GM18505 (cell line): ENCODE measurements at regions not wholly inside any gene's neighbourhood (a gene's known extent, or its start where the extent isn't known, plus 50 kb on each side); places are given as distances from the start of the nearest gene placed in this dataset.
"Not testable (repeated sequence)": the region's sequence is repeated elsewhere in the genome, so short reads cannot be mapped to it uniquely, and the experiment has no call there.

Source experiments
- ATAC-seq: cut with Tn5 transposase; IDR thresholded peaks from one replicate; pipeline ENCODE4 v1.9.1; 2021; ENCODE audit not compliant: unreplicated experiment
- POLR2A ChIP-seq: IDR thresholded peaks from 4 replicates; pipeline ENCODE4 v1.6.1; 2011; ENCODE audit warnings: borderline replicate concordance; ENCODE audit not compliant: insufficient read depth, insufficient read length; ENCODE audit errors: extremely low read depth

DNA sequence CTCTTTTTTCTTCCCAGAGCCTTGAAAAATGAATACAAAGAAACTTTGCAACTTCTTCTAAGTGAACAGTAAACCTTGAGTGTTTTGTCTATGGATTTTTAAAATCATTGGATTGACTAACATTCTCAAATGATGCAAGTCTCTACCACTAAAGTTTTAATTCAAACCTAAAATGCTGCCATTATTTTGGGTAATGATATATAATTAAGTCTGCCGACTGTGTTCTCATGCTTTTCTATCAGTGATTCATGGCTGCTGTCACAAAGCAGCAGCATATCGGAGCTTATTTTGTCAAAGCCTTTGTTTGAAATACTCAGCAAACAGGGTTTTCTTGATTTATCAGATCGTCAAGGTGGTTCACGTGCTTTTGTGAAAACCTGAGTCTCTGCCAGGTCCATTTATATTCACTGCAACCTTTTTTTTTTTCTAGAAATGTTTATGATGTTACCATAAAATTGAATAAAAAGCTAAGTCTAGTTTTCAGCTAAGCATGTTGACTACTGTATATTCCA, 96.3 kb downstream of the GJA1 start:
- TF ChIP-seq POLR2A: no peak
- ATAC-seq: no peak

DNA sequence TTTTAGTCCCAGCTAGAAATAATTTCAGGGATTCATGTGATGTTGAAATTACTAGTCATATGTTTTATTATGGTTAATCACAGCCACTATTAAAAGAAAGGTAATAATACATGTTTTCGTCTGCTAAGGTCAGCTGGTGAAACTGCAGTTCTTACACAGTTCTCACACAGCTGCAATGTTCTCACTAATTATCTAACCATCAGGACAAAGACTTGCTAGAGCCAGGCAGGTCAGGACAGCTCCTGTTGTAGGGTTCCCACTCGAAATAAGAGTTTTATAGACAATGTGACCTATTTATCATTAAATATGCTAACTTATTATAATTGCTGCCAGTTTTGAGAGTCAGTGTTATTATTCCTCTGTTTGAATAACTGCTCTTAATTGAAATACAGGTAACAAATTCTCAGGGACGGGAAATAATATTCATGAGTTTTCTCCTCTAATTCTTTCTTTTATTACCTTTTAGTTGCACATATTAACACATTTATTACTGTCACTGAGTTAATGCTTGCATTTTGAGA, 97.9 kb downstream of the GJA1 start:
- ATAC-seq: no peak
- TF ChIP-seq POLR2A: no peak

- TF ChIP-seq POLR2A: no peak
- ATAC-seq: no peak
These were observed 100.3 kb downstream of the GJA1 start for GRCh38 chr6:121535777-121536176.

DNA sequence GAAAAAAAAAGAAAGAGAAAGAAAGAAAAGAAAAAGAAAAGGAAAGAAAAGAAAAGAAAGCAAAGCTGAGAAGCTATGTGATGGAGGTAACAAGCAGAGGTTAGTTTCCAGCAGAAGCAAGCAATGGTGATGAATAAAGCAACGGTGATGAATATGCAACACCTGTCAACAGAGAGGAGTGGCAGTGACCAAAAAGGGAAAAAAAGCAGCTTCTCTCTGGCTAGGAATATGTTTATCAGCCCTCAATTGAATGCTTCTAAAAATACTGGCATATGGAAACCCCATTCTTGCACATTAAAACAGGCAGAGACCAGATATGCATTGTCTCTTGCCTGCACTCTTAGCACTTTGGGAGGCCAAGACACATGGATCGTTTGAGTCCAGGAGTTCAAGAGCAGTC, 100.9 kb downstream of the GJA1 start:
- TF ChIP-seq POLR2A: no peak
- ATAC-seq: no peak

DNA sequence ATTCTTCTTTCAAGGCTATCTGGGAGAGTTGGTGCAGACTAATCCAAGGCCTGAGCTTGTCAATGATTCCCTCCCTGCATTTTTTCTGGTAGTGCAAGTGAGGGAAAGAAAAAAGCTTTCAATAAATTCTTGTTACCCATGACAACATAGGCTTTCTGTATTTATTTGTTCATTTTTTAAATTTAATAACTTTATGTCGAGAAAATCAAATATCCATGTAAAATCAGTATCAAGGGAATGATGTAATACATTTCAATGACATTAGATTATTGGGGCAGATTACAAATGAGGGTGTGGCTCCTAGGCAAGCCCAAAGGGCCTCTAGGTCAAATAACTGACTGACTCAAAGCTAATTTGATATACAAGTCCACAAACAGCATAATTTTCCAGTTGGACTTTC, 104.0 kb downstream of the GJA1 start:
- no peak for ATAC-seq
- TF ChIP-seq POLR2A: no peak

DNA sequence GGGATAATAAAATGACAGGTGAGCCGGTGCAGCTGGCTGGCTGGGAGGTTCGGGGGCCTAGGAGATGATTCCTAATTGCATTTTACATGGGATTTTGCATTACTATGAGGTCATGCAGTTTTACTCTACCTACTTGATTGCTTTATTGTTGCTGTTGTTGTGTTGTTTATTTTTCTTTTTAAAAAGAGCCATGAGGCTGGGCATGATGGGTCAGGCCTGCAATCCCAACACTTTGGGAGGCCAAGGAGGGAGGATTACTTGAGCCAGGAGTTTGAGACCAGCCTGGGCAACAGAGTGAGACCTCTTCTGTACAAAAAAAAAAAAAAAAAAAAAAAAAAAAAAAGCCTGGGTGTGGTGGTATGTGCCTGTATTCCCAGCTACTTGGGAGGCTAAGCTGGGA, 104.8 kb downstream of the GJA1 start:
- no peak for TF ChIP-seq POLR2A
- no peak for ATAC-seq

DNA sequence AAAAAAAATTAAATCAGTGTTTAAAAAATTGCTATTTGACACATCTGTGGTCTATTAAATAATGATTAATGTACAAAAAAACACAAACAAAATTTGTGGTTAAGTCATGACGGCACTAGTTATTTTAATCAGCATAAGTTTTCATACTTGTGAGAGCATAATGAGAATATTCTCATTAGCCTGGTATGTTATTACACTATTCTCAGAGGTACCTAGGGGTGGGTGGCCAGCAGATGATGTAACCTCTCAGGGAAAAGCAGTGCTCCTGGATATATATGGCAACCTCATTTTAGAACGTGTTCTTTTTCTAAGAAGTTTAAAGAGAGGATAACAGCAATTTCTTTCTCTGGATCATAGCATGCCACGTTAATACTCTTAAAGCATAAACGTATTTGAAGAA, 109.2 kb downstream of the GJA1 start:
- ATAC-seq: no peak
- TF ChIP-seq POLR2A: no peak

DNA sequence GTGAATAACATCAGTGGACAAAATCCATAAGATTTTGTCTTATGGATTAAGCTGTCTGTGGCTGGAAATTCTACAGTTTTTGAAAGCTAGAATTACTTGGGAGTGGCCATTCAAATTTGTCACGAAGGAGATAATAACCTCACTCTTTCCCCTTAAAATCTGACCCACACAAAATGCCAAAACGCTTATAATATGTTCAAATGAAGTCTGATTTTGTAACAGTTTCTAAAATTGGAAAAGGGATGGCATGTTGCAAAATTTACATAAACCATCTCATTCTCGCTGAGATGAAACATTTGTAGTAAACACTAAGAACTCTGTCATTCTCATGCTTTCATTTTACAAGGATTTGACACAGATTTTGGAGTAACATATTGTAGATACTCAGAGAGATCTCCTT, 112.7 kb downstream of the GJA1 start:
- TF ChIP-seq POLR2A: no peak
- no peak for ATAC-seq

DNA sequence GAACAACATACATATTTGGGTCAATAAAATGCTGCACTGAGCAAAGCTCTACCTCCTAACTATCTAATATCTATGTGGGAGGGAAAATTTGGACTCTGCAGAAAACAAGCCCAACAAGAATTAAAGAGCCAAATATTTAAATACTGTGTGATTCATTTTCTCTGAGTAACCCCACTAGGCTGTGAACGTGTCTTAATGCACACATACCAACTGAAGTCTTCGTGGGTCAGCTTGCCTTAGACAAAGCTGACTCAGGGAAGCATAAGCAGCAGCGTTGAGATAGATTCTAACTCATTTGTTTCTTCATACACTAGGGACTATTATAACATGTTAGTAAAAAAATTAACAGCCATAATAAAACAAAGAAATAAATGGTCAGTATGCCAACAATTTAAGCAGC, 114.3 kb downstream of the GJA1 start:
- TF ChIP-seq POLR2A: no peak
- ATAC-seq: no peak

DNA sequence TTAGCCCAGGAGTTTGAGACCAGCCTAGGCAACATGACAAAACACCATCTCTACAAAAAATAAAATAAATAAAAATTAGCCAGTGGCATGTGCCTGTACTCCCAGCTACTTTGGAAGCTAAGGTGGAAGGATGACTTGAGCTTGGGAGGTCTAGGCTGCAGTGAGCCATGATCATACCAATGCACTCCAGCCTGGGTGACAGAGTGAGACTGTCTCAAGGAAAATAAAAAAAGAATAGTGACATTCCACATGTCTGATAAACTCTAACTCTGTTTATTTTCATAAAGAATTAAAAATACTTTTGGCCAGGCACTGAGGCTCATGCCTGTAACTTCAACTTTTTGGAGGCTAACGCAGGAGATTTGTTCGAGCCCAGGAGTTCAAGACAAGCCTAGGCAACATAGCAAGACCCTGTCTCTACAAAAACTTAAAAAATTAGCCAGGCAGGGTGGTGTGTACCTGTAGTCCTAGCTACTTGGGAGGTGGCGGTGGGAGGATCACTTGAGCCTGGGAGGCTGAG, 115.1 kb downstream of the GJA1 start:
- TF ChIP-seq POLR2A: no peak
- no peak for ATAC-seq

GRCh38 chr6:121555201-121555600, 119.8 kb downstream of the GJA1 start:
- ATAC-seq: no peak
- TF ChIP-seq POLR2A: no peak

- not testable (repeated sequence) for ATAC-seq
These were observed 120.7 kb downstream of the GJA1 start for GRCh38 chr6:121556149-121556548.

- ATAC-seq: no peak
- no peak for TF ChIP-seq POLR2A
These were observed 121.9 kb downstream of the GJA1 start for GRCh38 chr6:121557146-121557940.

DNA sequence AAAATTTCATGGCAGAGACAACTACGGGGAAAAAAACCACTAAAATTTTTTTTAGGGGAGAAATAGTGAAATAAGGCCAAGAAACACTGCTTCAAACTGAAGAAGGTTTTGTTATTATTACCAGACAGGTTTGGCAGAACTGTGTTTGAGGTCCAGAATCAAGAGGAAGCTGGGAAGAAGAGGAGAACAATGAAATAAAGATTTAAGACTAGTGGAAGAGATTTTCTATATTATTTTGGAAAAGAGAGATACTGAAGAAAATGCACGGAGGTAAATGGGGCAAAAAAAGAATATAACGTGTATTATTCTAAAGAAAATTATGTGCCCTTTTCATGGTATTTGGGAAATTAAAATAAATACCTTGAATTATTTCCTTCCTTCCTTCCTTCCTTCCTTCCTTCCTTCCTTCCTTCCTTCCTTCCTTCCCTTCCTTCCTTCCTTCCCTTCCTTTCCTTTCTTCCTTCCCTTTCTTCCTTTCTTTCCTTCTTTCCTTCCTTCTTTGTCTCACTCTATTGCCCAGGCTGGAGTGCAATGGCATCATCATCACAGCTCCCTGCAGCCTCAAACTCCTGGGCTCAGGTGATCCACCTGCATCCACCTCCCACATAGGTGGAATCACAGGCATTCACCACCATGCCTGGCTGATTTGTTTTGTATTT, 124.3 kb downstream of the GJA1 start:
- TF ChIP-seq POLR2A: no peak

GRCh38 chr6:121560476-121560875, 125.0 kb downstream of the GJA1 start:
- no peak for ATAC-seq
- no peak for TF ChIP-seq POLR2A

More for the DNA sequence above, 124.3 kb downstream of the GJA1 start:
- no peak for ATAC-seq

DNA sequence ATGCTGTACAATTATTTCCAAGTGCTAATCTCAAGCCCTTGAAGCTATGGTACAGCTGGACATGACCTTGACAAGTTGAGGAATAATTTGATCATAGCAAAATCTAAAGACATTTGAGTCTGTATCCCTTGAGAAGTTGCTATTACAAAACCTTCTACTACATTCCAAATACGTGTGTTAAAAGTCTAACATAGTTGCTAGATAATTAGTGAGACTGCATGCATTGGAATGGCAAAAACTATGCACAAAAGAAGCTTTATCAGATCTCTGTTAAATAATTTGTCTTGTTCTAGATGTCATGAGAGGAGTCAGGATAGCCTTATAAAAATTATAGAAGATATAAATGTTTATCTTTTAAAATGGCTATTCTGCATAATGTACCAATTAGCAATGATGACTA, 127.8 kb downstream of the GJA1 start:
- ATAC-seq: no peak
- no peak for TF ChIP-seq POLR2A

DNA sequence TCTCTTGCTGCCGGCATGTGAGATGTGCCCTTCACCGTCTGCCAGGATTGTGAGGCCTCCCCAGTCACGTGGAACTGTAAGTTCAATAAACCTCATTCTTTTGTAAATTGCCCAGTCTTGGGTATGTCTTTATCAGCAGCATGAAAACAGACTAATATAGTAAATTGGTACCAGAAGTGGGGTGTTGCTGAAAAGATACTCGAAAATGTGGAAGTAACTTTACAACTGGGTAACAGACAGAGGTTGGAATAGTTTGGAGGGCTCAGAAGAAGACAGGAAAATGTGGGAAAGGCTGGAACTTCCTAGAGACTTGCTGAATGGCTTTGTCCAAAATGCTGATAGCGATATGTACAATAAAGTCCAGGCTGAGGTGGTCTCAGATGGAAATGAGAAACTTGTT, 129.1 kb downstream of the GJA1 start:
- not testable (repeated sequence) for ATAC-seq
